ENCODE measurements at regions not wholly inside any gene's neighbourhood (a gene's known extent, or its start where the extent isn't known, plus 50 kb on each side); places are given as distances from the start of the nearest gene placed in this dataset.

DNA sequence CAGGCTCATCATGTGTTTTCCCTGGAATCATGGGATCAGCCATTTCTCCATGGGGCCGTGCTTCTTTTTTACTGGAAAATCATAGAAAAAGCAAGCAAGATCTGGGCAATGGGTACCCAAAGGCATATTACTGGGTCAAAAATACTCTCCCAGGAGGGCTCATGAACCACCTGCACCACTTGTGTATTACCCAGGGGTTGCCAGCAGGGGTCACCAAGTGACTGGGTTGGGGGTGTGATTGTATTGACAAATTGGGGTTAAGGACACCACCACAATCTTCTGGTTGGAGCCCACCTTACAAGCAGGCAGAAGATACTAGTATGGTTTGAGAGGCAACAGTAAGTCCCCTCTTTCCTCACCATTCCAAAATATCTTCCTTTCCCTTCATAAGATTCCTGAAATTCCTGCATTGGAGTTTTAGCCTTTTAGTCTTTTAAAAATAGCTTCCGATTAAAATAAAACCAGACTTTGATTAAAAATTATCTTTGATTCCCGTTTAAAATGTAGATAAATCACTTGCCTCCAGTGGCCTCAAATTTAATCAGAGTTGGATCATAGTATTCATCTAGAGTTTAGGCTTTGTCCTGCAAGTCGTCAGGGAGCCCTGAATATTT is 603.3 kb downstream of the KIF4B start:
- TF ChIP-seq GATA3 (IDR thresholded peaks at IDR 0.05; ENCODE audit: low read depth, low read length), result no peak
- TF ChIP-seq GATA2 (IDR thresholded peaks at IDR 0.05; ENCODE audit: low read depth, low read length), result no peak

DNA sequence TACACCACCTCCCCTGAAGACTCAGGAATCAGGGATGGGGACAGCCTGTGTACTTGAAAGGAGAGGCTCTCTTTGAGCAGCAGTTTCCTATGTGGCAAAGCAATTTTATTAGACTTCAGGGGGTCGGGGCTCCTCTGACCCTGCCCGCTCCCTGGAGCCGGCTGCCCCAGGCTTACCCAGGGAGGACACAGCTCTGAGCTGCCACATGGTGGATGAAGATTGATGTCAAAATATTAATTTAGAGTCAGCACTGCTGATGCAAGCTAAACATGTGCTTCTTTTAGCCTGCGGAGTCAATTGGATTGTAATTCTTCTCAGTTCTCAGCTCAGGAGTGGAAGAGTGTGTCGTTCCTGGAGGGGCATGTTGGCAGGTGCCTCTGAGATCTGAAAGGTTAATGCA is 606.1 kb downstream of the KIF4B start:
- TF ChIP-seq GATA2 (IDR thresholded peaks at IDR 0.05; ENCODE audit: low read depth, low read length) (no peak), GATA3 (IDR thresholded peaks at IDR 0.05; ENCODE audit: low read depth, low read length) (no peak)

DNA sequence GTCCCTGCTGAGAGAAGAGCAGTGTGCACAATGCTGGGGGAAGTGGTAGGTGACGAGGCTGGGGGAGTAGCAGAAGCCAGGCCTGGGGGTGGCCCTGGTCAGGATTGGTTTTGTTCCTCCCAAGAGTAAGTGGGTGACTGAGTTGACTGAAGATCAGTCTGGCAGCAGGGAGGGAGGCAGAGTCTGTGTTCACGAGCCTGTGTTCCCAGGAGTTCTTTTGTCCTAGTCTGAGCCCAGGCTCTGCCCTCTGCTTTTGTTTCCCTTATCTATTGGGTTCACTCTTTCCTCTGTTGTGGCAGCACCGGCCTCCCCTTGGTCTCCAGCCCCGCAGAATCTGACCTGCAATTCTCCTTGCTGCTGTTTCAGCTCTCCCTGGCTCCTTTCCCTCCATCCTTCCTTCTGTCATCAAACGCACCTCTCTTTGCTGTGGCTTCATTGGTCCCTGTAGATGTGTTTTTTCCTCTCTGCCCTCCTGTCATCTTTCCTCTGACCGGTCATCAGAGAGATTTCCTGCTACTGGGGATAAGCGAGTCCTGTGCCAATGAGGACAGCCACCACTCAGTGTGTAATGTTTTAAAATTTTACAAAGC is 607.4 kb downstream of the KIF4B start:
- TF ChIP-seq GATA2 (IDR thresholded peaks at IDR 0.05; ENCODE audit: low read depth, low read length), result no peak

DNA sequence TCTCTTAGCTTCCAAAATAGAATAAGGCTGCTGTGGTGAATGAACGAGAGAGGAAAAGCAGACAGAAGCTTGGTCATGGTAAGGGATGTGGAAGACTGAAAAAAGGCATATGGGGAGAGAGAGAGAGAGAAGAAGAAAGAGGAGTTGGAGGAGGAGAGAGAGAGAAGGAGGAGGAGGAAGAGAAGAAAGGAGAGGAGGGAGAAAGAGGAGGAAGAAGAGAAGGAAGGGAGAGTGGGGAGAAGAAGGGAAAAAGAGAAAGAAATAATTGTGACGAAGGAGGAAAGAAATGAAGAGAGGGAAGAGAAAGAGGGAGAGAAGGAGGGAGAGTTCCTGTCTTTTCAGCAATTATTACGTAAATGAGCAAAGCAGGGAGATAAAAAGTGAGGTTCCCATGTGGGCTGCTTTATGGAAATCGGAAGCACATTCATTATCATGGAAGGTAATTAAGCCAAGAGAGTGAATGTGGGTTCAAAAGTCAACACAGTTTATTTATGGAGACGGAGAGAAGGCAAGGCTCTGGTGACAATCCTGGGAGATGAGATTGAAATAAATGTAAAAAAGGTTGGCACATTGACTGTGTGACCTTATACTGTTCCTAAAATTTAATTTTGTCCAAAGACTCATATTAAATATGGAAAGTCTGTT is 611.2 kb downstream of the KIF4B start:
- no peak for TF ChIP-seq GATA2 (IDR thresholded peaks at IDR 0.05; ENCODE audit: low read depth, low read length)
- TF ChIP-seq GATA3 (IDR thresholded peaks at IDR 0.05; ENCODE audit: low read depth, low read length), result no peak

DNA sequence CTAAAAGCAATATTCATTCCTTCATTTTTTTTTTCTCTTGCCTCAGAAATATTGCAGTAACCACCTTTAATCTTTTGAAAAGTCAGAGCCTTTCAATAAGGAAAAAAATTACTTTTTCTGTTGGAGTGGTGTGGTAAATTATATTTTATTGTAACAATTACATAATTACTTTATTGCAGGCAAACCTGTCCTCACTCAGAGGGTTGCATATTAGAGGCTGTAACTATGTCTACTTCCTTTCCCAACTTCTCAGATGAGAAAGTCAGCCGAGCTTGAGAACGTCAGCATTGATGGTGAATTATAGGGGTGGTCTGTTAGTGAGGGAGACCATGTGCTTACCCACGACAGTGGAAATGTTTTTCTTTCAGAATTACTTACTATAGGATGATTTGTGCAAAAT is 611.8 kb downstream of the KIF4B start:
- TF ChIP-seq GATA2 (IDR thresholded peaks at IDR 0.05; ENCODE audit: low read depth, low read length) (no peak), GATA3 (IDR thresholded peaks at IDR 0.05; ENCODE audit: low read depth, low read length) (no peak)

DNA sequence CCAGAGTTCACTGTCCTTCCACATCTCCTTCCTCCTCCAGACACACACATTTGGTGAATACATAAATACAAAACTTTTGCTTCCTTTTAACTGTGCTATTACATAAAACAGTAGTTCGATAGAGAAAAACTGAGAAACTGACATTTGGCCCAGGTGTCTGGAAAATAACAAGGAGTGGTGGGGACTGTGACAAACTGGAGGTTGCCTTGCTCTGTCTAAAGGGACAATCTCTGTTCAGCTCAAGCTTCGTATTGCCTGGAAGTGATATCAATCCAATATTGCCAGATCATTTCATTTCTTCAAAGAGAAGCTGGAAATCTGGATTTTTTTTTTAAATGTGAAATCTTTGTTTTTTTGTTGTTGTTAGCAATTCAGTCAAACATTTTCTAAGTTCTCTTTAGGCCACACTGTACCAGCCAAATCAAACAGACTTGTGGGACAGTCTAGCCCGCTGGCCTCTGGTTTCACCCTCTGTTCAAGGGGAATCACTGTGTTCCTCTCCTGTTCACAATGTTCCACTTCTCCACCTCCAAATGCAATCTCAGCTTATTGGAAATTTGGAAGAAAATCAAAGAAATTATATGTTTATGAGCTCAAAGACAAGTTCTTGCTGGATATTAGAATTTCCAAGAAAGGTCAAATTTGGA is 612.5 kb downstream of the KIF4B start:
- TF ChIP-seq GATA3 (IDR thresholded peaks at IDR 0.05; ENCODE audit: low read depth, low read length) (no peak), GATA2 (IDR thresholded peaks at IDR 0.05; ENCODE audit: low read depth, low read length) (no peak)

DNA sequence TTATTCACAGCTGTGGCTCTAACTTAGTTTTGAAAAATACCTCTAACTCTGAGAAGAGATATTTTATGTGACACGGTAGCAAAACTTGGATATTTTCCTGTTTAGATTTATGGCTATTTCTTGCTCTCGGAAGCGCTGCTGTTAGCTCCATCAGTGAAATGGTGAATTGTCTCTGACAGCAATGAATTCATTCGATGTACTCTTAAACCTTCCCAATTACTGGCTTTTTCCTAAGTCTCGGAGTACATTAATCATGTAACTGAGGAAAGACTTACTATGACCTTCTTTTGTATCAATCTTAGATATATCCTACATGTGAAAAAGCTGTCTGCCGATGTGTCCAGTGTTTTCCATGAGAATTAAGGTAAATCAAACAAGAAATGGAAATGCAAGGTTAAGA is 613.0 kb downstream of the KIF4B start:
- TF ChIP-seq GATA3 (IDR thresholded peaks at IDR 0.05; ENCODE audit: low read depth, low read length) (no peak), GATA2 (IDR thresholded peaks at IDR 0.05; ENCODE audit: low read depth, low read length) (no peak)

DNA sequence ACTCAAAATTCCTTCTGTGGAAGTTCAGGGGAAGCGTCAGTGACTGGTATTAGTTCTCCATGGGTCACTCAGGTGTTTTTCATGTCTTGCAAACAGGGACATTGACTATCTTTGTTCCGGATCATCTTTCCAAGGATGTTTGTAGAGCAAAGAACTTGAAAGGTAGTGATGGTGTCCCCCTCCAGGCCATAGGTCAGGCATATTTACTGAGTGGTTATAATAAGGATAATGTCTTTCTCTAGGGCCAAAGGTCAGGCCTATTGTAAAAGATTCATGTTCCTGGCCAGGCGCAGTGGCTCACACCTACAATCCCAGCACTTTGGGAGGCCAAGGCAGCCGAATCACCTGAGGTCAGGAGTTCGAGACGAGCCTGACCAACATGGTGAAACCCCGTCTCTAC is 614.8 kb downstream of the KIF4B start:
- TF ChIP-seq GATA2 (IDR thresholded peaks at IDR 0.05; ENCODE audit: low read depth, low read length), result no peak
- TF ChIP-seq GATA3 (IDR thresholded peaks at IDR 0.05; ENCODE audit: low read depth, low read length), result no peak

DNA sequence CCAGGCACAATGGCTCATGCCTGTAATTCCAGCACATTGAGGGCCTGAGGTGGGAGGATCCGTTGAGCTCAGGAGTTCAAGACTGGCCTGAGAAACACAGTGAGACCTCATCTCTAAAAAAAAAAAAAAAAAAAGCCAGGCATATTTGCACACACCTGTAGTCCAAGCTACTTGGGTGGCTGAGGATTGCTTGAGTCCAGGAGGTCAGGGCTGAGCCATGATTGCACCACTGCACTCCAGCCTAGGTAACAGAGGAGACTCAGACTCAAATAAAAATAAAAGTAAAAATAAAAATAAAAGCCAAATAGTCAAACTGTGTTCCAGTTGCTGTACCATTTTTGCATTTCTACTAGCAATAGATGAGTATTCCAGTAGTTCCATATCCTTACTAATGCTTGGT is 616.0 kb downstream of the KIF4B start:
- no peak for TF ChIP-seq GATA2 (IDR thresholded peaks at IDR 0.05; ENCODE audit: low read depth, low read length)
- TF ChIP-seq GATA3 (IDR thresholded peaks at IDR 0.05; ENCODE audit: low read depth, low read length), result no peak

DNA sequence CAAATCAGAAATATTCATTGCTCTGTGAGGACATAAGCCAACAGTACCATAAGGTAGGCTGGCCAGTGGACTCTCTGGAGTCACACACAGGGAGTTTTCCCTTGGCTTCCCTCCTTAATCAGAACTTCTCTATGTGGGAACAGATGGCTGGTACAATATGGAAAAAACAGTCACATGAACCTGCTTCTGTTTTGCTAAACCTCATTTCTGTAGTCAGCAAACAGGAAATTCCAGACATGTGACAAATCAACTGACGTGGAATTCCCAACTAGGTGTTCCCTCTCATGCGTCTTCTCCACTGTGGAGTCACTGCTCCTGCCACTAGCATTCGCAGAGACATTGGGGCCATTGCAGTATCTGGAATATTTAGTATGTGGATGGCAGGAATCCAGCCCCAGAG is 617.6 kb downstream of the KIF4B start:
- TF ChIP-seq GATA3 (IDR thresholded peaks at IDR 0.05; ENCODE audit: low read depth, low read length) (no peak), GATA2 (IDR thresholded peaks at IDR 0.05; ENCODE audit: low read depth, low read length) (no peak)

DNA sequence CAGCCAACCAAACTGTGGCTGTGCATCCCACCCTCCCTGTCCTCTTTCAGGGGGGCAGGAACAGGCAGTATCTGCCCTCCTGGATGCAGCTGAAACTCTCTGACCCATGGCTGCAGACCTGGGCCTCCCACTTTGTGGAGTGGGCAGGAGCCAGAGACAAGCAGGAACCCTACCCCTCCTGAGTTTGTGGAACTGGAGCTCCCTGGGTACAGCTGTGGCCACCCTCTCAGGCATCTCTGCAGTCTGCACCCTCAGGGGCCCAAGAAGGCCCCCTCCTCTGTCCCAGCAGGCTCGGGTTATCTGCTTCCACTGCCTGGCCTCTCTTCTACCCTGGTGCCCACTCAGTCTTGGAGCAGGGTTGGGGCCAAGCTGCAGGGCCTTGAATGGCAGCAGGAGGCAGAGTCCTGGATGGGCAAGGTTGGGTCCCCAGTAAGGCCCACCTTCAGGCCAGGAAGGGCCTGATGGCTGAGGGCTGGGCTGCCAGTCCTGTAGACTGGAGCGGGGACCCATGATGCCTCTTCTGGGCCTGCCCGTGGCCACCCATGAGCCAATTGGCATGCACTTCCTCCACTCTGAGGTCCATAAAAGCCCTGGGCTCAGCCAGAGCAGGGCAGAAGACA is 619.9 kb downstream of the KIF4B start:
- TF ChIP-seq GATA2 (IDR thresholded peaks at IDR 0.05; ENCODE audit: low read depth, low read length) (no peak), GATA3 (IDR thresholded peaks at IDR 0.05; ENCODE audit: low read depth, low read length) (no peak)

DNA sequence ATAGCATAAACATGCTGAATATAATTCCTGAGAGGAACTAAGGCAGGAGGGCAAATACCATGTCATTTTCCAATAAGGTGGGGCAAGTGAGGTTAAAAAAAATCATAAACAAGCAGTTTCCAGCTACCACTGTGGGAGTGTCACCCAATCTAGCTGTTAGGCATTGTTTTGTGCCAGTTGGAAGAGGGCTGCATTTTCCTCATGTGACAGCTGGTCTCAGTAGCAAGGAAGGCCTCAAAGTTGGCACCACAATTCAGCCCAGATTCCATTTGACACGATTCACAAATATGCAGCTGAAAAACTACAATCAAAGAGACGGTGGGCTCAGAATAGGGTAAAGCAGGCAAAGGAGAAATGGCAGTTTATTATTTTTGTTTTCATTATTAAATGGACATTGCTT is 636.1 kb downstream of the KIF4B start:
- TF ChIP-seq GATA3 (IDR thresholded peaks at IDR 0.05; ENCODE audit: low read depth, low read length) (no peak), GATA2 (IDR thresholded peaks at IDR 0.05; ENCODE audit: low read depth, low read length) (no peak)

DNA sequence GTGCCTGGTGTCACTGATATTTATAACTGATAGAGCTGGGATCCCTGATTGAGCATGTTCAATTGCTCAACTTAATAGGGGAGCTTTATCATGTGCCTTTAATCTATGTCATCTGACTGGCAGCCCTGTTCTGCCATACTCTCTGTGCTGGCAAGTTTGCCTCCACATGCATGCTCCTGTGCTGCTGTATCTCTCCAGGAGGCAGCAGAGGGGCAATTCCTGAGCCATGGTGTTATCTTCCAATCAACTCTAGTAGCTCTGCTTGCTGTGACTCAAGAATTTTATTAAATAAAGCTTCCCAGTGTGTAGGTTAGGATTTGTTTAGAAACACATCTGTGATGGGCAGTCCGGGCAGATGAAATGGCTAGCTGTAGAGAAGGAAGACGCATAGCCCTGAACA is 642.0 kb downstream of the KIF4B start:
- TF ChIP-seq GATA3 (IDR thresholded peaks at IDR 0.05; ENCODE audit: low read depth, low read length) (peak; percentile 92), GATA2 (IDR thresholded peaks at IDR 0.05; ENCODE audit: low read depth, low read length) (peak; percentile 96)

DNA sequence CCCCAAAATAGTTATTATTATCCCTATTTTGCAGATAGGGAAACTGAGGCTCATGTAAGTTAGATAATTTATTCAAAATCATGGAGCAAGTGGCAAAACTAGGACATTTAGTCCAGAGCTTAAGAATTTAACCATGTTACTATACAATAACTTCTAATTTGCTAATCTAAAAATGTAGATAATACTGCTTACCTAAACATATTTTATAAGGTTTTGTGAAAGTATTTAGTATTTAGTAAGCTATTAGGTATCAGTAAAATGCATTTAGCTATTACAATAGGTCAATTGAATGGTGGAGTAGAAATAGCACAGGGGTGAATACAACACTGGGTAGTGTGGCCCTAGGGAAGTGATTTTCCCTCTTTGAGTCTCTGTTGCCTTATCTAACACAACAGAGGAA is 648.3 kb downstream of the KIF4B start:
- TF ChIP-seq GATA2 (IDR thresholded peaks at IDR 0.05; ENCODE audit: low read depth, low read length) (no peak), GATA3 (IDR thresholded peaks at IDR 0.05; ENCODE audit: low read depth, low read length) (no peak)

Data from SH-SY5Y (cell line).